GM18511 (cell line): ENCODE measurements at regions not wholly inside any gene's neighbourhood (a gene's known extent, or its start where the extent isn't known, plus 50 kb on each side); places are given as distances from the start of the nearest gene placed in this dataset.

Experiments used
- ATAC-seq: cut with Tn5 transposase; IDR thresholded peaks from one replicate; pipeline ENCODE4 v1.9.1; 2021; ENCODE audit warnings: mild to moderate bottlenecking, moderate library complexity; ENCODE audit not compliant: unreplicated experiment

DNA sequence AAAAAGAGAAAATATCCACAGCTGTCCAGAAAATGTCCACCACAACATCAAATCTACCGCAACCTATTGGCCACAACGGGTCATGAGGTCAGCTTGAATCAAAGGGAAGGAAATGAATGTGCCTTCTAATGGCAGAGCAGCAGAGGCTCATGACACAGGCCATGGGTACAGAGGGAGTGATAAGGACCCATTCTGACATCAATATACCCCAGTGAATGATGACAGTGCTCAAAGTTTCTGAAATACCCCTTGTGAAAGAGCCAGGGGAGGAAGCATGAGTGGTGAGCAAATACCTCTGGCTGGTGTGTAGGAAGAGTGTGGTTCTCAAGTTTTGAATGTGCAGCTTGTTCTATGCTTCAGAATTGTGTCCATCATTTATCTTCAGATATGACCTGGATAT is 348.2 kb downstream of the IRX1 start:
- ATAC-seq, result no peak

DNA sequence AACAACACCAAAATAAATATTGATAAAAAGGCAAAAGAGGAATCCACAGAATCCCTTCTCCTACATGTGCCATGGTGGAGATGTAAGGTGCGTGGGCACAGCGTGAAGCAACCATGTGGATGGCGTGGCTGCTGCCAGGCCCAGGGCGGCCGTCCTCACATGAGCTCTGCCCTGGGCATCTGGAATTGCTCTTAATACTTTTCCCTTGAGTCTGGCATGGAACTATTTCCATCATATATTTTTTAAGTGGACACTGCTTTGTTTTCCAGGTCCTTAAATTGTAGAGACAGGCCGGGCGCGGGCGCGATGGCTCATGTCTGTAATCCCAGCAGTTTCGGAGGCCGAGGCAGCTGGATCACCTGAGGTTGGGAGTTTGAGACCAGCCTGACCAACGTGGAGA is 349.3 kb downstream of the IRX1 start:
- ATAC-seq, result no peak

DNA sequence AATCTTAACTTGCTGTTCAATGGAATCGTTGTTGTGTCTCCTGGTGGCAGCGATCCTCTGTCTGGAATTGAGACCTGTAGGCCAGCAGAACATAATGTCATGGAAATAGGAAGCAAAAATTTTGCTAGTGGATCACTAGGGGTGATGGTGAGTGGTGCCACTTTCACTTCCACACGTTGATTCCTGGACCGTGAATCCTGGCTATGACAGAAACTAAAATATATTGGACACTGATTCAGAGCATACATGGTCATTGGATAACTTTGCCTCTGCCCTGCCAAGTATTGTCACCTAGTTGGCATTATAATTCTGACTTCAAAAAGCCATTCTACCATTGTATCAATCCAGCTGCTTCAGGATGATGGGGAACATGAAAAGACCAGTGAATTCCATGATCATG is 353.2 kb downstream of the IRX1 start:
- ATAC-seq, result no peak

DNA sequence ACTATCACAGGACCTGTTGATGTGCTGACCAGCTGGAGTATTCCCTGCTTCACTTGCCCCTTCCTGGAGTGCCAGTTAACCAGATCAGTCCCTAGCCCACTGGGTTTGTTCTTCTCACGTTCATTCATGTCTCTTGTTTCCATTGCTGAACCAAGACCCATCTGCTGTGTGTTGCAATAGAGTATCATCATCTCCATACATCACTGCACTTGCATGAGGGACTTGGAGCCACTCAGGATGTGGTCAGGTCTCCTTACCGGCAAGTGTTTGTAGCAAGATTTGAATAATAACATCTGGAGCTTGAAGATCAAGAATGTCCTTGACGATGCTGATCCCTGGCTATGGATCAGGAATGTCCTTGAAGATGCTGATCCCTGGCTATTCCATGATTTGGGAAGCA is 358.6 kb downstream of the IRX1 start:
- ATAC-seq, result no peak

DNA sequence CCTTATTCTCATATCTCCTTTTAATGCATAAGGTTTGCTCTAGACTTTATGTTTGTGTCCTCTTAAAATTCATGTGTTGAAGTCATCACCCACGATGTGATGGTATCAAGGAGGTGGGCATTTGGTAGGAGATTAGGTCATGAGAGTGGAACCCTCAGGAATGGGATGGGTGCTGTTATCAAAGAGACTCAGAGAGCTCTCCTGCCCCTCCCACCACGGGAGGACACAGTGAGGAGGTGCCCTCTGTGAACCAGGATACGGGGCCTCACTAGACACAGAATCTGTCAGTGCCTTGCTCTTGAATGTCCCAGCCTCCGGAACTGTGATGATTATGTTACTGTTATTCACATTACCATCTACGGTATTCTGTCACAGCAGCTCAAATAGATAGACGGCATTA is 359.0 kb downstream of the IRX1 start:
- ATAC-seq, result no peak

DNA sequence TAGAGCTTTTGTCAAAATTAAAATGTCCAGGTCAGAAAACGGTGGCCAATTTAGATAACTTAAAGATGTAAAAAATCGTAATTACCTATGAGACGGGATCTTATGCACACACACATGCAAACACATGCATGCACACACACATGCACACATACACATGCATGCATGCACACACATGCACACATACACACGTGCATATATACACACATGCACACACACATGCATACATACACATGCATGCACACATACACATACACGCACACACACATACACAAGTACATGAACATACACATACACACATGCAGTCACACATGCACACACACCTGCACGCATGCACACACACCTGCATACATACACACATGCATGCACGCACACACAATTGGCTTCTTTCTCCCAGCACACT is 362.0 kb downstream of the IRX1 start:
- no peak for ATAC-seq

DNA sequence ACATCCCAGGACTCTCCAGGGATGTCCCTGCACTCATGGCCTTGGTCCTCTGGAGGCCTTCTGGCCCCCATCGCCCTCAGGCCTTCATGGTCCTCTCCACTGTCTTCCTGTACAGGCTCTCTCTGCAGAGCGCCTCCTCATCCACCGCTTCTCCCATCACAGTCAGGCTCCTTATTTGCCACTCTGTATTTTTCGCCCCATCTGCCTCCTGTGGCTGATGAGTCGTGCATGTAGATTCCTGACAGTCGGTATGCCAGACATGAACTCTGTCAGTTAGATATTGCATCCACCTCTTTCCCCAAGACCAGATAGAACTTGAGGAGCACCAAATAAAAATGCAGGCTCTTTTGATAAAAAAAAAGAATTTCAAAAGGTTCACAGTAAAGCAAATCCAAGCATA is 362.8 kb downstream of the IRX1 start:
- ATAC-seq, result no peak

DNA sequence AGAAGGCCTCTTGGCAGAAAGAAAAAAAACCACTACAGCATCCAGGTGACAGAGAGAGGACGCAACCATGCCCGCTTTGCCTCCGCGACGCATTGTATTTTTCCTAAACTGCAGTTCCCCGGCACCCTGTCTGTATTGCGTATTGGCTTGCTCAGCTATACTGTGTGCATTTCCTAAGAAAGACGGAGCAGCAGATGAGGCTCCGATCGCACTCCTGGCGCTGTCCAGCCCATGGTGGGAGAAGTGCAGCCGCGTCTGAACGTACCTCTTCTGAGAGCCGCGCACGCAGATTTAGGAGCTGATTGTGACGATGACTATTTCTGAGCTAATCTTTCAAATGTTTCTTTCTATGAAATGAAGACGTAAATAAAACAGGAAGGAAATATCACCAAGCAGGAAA is 366.5 kb downstream of the IRX1 start:
- no peak for ATAC-seq

DNA sequence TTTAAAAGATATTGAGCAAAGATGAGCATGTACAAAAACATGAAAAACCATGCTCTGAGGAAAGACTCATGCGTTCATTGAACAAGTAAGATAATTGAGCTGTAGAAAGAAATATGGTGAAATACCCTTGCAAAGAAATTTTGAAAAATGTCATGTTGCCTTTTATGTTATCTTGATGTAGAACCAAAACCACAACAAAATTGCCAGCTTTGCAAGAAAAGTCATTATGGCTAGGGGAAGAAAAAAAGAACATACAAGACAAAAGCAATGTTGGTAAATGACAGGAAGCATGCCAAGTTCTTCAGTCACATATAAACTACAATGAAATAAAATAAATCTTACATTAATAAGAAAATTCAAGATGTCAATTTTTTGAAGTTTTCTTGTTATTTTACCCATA is 368.0 kb downstream of the IRX1 start:
- ATAC-seq, result no peak

DNA sequence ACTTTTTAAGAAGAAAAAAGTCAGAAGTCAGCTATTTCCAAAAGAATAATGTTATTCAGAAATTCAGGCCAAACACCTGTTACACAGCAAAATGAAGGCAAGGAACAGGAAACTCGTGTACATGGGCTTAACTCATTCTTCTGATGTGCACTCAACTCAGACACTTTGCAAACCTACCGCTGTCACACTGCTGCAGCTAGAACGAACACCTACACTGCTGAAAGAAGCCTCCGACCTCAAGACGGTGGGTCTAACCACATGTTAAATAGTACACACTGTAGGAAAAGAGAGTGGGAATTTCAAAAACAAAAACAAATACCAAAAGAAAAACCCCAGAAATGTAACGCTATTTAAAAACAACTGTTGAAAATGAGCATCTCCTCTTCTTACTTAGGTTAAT is 384.5 kb downstream of the IRX1 start:
- no peak for ATAC-seq

DNA sequence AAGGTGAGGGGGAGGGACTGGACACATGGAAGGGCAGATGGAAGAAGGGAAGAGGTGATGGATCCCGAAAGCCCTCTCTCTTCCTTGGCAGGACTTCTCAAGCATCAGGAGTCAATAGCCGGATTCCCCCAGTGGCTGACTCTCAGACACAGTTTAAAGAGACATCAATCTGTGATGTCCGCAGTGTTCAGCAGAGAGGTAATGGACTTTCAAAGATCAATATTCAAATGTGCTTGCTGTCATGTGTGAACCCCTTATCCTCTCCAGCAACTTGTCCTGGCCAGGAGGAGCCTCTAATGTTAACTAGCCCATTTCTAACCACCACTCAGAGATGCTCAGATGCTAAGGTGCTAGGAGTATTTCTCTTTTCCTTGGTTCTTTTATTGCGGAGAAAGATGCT is 392.2 kb downstream of the IRX1 start:
- ATAC-seq, result no peak

DNA sequence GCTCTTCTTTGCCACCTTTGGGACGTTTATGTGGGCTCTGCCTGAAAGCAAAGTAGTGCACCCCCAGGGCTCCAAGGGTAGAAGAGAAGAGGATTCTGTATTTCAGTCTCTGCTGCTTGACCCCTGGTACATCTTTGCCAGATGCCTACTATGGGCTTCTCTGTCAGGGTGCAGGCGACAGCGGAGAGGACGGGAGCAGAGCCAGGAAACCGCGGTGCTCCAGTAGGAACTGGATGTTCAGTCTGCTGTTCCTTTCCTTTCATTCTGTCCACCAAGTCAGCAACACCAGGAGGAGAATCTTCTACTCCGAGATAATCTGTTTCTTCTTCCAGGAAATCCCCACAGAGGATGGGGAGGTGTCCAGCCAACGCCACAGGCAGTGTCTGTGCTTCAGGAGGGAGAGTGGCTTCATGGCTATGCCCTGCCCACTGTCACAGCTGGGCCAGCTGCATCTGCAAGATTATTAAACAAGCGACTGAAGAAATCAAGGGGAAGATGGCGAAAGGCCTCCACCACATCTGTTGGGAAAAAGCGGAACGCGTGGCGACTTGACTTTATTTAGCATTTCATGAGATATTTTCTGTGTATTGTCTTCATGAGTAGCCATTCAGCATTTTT is 398.3 kb downstream of the IRX1 start:
- ATAC-seq, result no peak

DNA sequence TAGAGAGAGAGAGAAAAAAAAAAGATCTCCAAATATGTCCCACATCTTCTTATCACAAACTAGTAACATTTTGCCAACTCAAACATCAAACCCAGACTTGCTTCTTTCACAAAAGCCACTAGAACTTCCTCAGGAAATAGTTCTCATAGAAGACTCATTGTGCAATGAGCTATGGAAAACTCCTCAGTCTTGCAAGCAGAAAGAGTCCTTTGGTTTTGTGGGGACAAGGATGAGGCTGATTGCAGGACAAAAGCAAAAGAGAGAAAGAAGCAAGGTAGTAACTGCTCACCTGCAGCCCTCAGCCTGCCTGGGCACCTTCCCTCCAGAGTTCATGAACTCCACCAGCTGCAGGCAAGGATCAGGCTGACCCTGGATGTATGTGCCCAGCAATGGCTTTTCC is 399.0 kb downstream of the IRX1 start:
- ATAC-seq, result no peak

DNA sequence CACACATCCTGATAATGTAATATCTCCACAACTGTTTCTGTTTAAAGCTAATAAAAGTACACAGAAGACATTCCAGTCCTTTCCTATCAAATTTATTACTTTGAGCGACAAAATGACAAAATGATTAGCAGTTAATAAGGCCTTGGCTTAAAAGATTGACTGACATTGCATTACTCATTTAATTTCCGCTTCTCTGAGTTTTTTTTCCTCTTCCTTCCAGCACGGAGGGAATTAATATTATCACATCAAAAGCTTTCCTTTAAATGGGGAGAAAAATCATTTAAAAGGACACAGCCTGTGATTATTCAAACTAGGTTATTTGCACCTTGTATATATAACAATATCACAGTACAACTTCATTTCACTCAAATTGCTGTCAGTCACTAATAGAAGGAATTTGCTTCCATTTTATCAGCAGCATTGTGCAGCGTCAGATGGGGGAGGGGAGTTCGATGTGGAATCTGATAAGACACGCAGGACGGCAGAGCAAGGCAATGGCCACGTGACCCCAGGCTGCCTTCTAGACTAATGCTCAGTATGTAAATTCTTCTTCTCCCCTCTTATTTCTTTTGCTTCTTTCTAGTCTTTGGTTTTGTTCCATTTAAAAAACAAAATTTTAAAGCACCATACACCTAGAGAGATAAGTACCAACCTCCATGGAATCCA is 400.5 kb downstream of the IRX1 start:
- ATAC-seq, result no peak

DNA sequence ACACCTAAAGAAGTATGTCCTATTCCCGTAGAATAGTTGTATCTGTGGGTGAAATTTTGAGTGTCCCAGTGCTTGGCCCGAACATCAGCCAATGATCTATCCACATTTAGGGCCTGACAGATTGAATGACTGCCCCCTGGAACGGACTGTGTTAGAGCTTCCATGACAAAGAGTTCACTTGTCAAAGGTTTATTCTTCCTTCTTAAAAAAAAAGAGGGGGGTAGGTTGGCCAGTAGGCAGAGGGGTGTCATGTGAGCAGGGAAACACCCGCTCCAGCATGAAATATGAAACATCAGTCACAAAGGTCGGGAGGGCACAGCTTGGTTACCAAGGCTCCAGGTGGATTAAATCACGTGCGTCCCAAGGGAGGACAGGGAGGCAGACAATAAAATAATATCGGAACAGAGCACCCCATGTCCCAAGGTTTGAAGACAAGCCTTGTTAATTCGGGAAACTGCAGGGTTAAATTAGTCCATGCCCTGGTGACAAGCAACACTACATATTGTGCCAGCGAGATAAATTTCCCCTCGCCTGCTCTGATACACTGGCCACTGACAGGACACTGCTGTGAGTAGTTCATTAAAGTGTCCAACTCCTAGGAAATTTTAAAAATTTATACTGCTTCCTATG is 401.2 kb downstream of the IRX1 start:
- no peak for ATAC-seq

DNA sequence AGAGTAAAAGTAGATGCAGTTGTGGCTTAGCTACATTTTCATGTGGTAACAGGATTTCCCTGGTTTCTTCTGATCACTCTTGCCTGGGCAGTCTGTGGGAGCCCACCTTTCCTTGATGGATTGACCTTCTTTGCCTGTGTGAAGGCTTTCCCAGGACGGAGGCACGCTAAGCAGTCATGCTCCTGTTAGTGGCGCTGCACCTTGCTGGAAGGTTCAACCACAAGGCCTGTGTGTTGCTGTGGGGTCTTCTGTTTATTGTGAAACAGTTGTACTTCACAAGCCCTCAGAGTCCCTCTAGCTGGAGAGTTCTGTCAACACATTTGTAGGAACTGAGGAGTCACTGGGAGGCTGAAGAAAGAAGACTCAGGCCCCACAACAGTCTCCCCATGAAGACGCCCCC is 402.0 kb downstream of the IRX1 start:
- ATAC-seq, result no peak

DNA sequence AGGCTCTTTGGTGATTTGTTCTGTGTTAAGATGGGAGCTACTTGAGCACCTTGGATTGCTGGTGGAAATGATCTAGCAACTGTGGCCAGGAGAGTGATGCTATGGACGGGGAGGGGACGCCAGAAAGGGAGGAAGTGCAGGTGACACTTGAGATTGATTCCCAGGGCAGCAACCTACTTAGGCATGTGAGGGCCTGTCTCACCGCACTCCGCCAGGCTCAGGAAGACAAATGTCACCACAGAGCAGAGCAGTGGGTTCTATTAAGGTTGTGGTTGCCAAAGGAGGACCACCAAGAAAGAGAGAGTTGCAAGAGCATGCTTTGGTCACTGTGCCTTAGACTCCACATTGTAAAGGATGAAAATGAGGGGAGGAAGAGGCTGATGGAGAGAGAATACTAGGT is 404.3 kb downstream of the IRX1 start:
- ATAC-seq, result no peak

DNA sequence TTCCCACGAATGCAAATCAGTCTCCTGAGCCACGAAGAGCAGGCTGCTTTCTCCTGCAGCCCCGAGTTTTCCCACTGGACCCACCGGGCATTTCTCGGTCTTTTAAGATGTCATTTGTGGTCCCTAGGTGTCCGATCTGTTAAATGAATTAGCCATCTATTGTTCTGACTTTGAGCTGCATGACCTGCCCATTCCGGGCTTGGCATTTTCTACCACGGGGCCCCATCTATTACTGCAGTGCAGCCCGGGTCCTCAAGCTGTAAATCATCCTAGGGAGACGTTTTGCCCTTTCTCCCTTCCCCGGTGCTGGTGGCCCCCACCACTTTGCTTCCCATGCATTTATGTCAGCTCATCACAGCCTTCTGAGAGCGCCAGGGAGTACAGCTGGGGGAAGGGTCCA is 405.4 kb downstream of the IRX1 start:
- no peak for ATAC-seq

DNA sequence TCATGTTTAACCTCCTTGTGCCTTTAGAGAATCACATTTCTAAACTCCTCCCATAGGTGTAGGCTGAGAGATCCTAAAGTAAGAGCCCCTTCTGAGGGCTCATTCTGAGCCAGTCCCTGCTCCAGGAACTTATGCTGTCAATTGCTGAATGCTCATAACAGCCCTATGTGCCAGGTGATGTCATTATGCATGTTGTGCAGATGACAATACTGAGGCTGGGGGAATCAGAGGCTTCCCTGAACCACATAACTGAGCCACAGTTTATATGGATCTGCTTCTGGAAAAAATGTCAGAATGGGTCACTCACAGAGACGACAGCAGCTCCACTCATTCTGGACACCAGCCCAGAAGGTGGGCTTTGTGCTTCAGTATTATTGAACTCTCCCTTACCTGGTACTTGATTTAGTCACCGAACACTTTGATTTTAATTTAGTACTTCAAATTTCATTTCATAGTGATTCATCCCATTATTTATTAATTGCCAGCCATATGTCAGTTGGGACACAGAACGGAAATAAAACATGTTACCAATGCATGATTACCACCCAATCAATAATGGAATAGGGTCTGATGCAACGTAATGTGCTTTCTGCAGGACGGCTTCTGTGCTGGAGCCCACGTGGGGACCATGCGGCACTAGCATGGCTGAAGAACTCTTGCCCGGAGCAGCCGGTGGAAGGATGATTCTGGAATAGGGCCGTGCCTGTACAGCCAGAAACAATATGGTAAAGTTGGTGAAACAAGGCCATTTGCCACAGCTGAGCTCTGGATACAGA is 406.3 kb downstream of the IRX1 start:
- ATAC-seq, result no peak

DNA sequence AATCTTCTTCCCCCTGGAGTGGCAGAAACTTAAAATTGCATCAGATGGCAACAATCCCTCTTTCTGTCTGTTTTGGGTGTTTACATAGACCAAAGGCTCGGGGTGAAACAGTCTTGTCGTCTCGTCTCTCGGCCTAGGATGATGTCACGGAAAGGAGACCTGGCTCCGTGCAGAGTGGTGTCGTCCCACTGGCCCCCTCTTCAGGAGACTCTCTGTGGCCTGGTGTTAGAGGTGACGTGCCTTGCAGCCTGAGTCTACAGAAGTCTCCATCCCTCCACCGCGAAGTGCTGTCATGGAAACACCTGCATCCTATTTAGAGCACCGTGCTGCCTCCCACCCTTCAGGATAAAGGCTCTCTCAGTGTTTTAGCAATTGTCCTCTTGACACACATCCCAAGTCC is 409.7 kb downstream of the IRX1 start:
- ATAC-seq, result no peak

DNA sequence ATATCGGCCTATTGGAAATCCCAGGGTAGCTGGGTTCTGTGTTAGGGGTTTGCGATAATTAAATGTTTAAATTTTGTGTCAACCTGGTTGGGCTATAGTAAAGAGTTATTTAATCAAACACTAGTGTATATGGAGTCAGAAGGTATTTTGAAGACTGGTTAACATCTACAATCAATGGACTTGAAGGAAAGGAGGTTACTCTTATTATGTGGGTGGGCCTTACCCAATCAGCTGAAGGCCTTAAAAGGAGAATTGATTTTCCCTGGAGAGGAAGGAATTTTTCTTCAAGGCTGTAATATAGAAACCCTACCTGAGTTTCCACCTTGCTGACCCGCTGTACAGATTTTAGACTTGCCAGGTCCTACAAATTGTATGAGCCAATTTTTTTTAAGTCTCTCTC is 411.4 kb downstream of the IRX1 start:
- no peak for ATAC-seq

DNA sequence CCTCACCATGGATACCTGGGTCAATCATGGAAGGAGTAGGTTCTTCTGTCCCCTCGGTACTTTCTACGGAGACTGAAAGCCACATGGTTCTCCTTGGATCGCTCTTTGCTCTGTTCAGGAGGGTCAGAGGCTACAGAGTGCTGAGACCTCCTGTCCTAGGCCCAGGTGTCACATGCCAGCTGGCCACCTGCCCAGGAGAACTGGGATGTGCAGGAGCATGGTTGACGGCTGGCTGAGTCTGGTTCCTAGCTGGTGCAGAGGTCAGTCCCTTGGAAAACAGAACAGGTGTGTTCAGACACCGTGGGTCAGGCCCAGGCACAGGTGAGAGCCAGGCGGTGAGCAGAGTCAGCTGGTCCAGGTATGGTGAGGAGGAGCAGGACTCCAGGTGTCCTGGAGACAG is 416.3 kb downstream of the IRX1 start:
- no peak for ATAC-seq
